HepG2 (cell line): ENCODE measurements at regions not wholly inside any gene's neighbourhood (a gene's known extent, or its start where the extent isn't known, plus 50 kb on each side); places are given as distances from the start of the nearest gene placed in this dataset.

ENCODE experiments used
- ATAC-seq: fragments of 200-7000 bp; cut with Tn5 transposase; 3 replicates; pipeline ENCODE4 v1.9.1; 2020; ENCODE audit warnings: mild to moderate bottlenecking, moderate library complexity
- BruUV-seq: library from RNA; stranded (reverse); fragments of 400-500 nt; replicated peaks from 2 replicates; lab custom pipeline; 2021; lab: Mats Ljungman, UMichigan
- CTCF ChIA-PET: fragments of 300-600 bp; formaldehyde crosslinking; extraction: SDS; loops from one replicate; lab custom pipeline; 2021; ENCODE audit warnings: low total read pairs, inconsistent platforms, low intra/inter-chr PET ratio; lab: Yijun Ruan, JAX
- POLR2A ChIA-PET: fragments of 350-600 bp; sonication (Branson Sonifier 250); formaldehyde crosslinking; loops from one replicate; lab custom pipeline; 2020; ENCODE audit warnings: antibody characterized with exemption, inconsistent platforms; lab: Yijun Ruan, JAX
- DNase-seq: peaks from one replicate; pipeline ENCODE4 v3.0.0-alpha.2; 2015; ENCODE audit warnings: low spot score
- FAIRE-seq: peaks from 3 replicates; lab custom pipeline; 2011; peaks lifted over from hg19 to GRCh38; lab: Jason Lieb, UNC
- H2AFZ ChIP-seq: one replicate; pipeline ENCODE4 v1.6.1; 2011; ENCODE audit warnings: low read length, inconsistent platforms
- H3K27ac ChIP-seq: fragments of 300-600 bp; 3 replicates; pipeline ENCODE4 v1.8.0; 2011; ENCODE audit warnings: mixed run types, mild to moderate bottlenecking, mixed read lengths, low read length, inconsistent platforms; ENCODE audit not compliant: insufficient read depth; ENCODE audit errors: extremely low read length
- H3K27me3 ChIP-seq, 2 experiments: fragments of 200-600 bp in 1 of 2; 2 replicates in 1 of 2; 3 replicates in 1 of 2; pipeline versions ENCODE4 v1.6.0 to v1.8.0; 2011; ENCODE audit warnings: low read length in 2 of 2, mild to moderate bottlenecking in 2 of 2, moderate library complexity in 2 of 2, inconsistent platforms in 1 of 2; ENCODE audit not compliant: insufficient read depth in 2 of 2, control insufficient read depth in 1 of 2
- H3K36me3 ChIP-seq, 2 experiments: fragments of 200-600 bp in 1 of 2; replicated peaks in 1 of 2; 2 replicates in 1 of 2; 3 replicates in 1 of 2; pipeline versions ENCODE4 v1.5.1 to v1.8.0; 2011; ENCODE audit warnings: low read length in 2 of 2, inconsistent platforms in 1 of 2; ENCODE audit not compliant: insufficient read depth in 2 of 2, control insufficient read depth in 1 of 2
- H3K4me1 ChIP-seq: 2 replicates; pipeline ENCODE4 v1.5.1; 2012; ENCODE audit warnings: low read length, inconsistent platforms; ENCODE audit not compliant: insufficient read depth
- H3K4me2 ChIP-seq: 2 replicates; pipeline ENCODE4 v1.6.0; 2011; ENCODE audit warnings: low read depth, low read length, inconsistent platforms
- H3K4me3 ChIP-seq, 3 experiments: fragments of 200-600 bp in 1 of 3; sonication (generic), shearing (Covaris generic) in 1 of 3; replicated peaks in 1 of 3; 2 replicates each; pipeline ENCODE4 v1.5.1; 2011 to 2016; ENCODE audit warnings: low read length in 3 of 3, inconsistent platforms in 2 of 3, low read depth in 2 of 3, mild to moderate bottlenecking in 2 of 3, control low read depth in 1 of 3, mixed read lengths in 1 of 3; ENCODE audit not compliant: insufficient read depth in 1 of 3
- H3K79me2 ChIP-seq: one replicate; pipeline ENCODE4 v1.6.1; 2011; ENCODE audit warnings: low read length, inconsistent platforms; ENCODE audit not compliant: insufficient read depth
- H3K9ac ChIP-seq: 2 replicates; pipeline ENCODE4 v1.6.0; 2011; ENCODE audit warnings: mild to moderate bottlenecking, low read depth, low read length, inconsistent platforms; ENCODE audit not compliant: insufficient read depth
- H3K9me3 ChIP-seq: 2 replicates; pipeline ENCODE4 v1.5.1; 2012; ENCODE audit warnings: mild to moderate bottlenecking, low read length
- H4K20me1 ChIP-seq: 2 replicates; pipeline ENCODE4 v1.6.0; 2011; ENCODE audit warnings: inconsistent platforms, mild to moderate bottlenecking, low read length, moderate library complexity; ENCODE audit not compliant: insufficient read depth
- CSRNP2 ChIP-seq: sonication (generic); formaldehyde crosslinking; conservative IDR thresholded peaks from 2 replicates; pipeline ENCODE4 v1.8.0; 2022; ENCODE audit warnings: low read depth, missing genetic modification reagents
- EED ChIP-seq: sonication (generic); formaldehyde crosslinking; IDR thresholded peaks from 2 replicates; pipeline ENCODE4 v1.5.0; 2020; ENCODE audit warnings: mild to moderate bottlenecking, missing genetic modification reagents
- ESRRA ChIP-seq: sonication (generic); formaldehyde crosslinking; IDR thresholded peaks from 2 replicates; pipeline ENCODE4 v1.5.1; 2020; ENCODE audit warnings: mild to moderate bottlenecking, low read depth, missing genetic modification reagents
- FOSL2 ChIP-seq: sonication (generic); formaldehyde crosslinking; IDR thresholded peaks from 2 replicates; pipeline ENCODE4 v1.4.0; 2020; ENCODE audit warnings: missing genetic modification reagents
- FOXJ3 ChIP-seq: sonication (generic); formaldehyde crosslinking; IDR thresholded peaks from 2 replicates; pipeline ENCODE4 v1.4.0; 2020; ENCODE audit warnings: missing genetic modification reagents, mild to moderate bottlenecking, borderline replicate concordance
- HMGXB4 ChIP-seq, 2 experiments: sonication (generic) in 1 of 2; formaldehyde crosslinking in 1 of 2; IDR thresholded peaks; 2 replicates each; pipeline versions ENCODE4 v1.4.0 to v1.6.1; 2018 to 2020; ENCODE audit warnings: missing genetic modification reagents in 2 of 2, borderline replicate concordance in 1 of 2, low read depth in 1 of 2, mild to moderate bottlenecking in 1 of 2, missing biosample characterization in 1 of 2
- HOMEZ ChIP-seq: IDR thresholded peaks from 2 replicates; pipeline ENCODE4 v1.6.1; 2016; ENCODE audit warnings: low read depth
- MAF1 ChIP-seq: sonication (generic); formaldehyde crosslinking; IDR thresholded peaks from 2 replicates; pipeline ENCODE4 v1.5.0; 2020; ENCODE audit warnings: missing genetic modification reagents, borderline replicate concordance
- RFX1 ChIP-seq: fragments of 450-650 bp; IDR thresholded peaks from 2 replicates; pipeline ENCODE4 v1.6.1; 2017
- SALL1 ChIP-seq: sonication (generic); formaldehyde crosslinking; IDR thresholded peaks from 2 replicates; pipeline ENCODE4 v1.8.0; 2022; ENCODE audit warnings: mild to moderate bottlenecking, missing genetic modification reagents
- SMARCE1 ChIP-seq: fragments of 450-650 bp; IDR thresholded peaks from 2 replicates; pipeline ENCODE4 v1.6.1; 2017; ENCODE audit warnings: borderline replicate concordance
- SMC3 ChIP-seq: IDR thresholded peaks from 2 replicates; pipeline ENCODE4 v1.6.1; 2011; ENCODE audit warnings: low read length, improper control_type of control experiment
- TAF1 ChIP-seq: sonication (generic); formaldehyde crosslinking; IDR thresholded peaks from 2 replicates; pipeline ENCODE4 v1.4.0; 2020; ENCODE audit warnings: missing genetic modification reagents
- YEATS4 ChIP-seq: sonication (generic); formaldehyde crosslinking; IDR thresholded peaks from 2 replicates; pipeline ENCODE4 v1.4.0; 2020; ENCODE audit warnings: missing genetic modification reagents, borderline replicate concordance
- ZNF724P ChIP-seq: sonication (generic); formaldehyde crosslinking; IDR thresholded peaks from 2 replicates; pipeline ENCODE4 v1.8.0; 2022; ENCODE audit warnings: missing genetic modification reagents, borderline replicate concordance
- ZNF768 ChIP-seq: sonication (generic); formaldehyde crosslinking; IDR thresholded peaks from 2 replicates; pipeline ENCODE4 v1.4.0; 2020; ENCODE audit warnings: missing genetic modification reagents
- in situ Hi-C: cut with HindIII; loops from 2 replicates; pipeline ENCODE4 v1.10.0; 2017; ENCODE audit warnings: low pct_unique_long_range_greater_than_20kb; ENCODE audit not compliant: extremely low pct_ligation_motif_present
- intact Hi-C: fragments of 100-400 bp; cut with micrococcal nuclease; formaldehyde crosslinking; loops from one replicate; pipeline ENCODE4 v1.10.0; 2022; ENCODE audit not compliant: unreplicated experiment

- intact Hi-C loops: no loop called here
- ATAC-seq: no peak
- Histone ChIP-seq H3K4me3 (no peak overlapping the region), H3K4me1 (no peaks in the 10 kb centered on the region), H3K27me3 (no peaks in the 10 kb centered on the region), H3K4me2 (no peak overlapping the region), H2AFZ (no peak overlapping the region), H3K9me3 (peaks cover 39% of the 10 kb centered on the region), H3K79me2 (no peaks in the 10 kb centered on the region), H3K9ac (no peak overlapping the region), H3K27ac (no peak overlapping the region), H4K20me1 (no peaks in the 10 kb centered on the region), H3K36me3 (no peaks in the 10 kb centered on the region)
- no TSS peak for BruUV-seq
- no peak for FAIRE-seq
- TF ChIP-seq CSRNP2 (no peak), YEATS4 (no peak), SMC3 (no peak), ZNF768 (no peak), ESRRA (CRISPR knock-in tag) (no peak), EED (CRISPR knock-in tag) (no peak)
- ChIA-PET POLR2A (no interaction called here), CTCF (no interaction called here)
- in situ Hi-C loops: no loop called here
- no peak for DNase-seq
These were observed 818.7 kb downstream of the PCDH7 start for GRCh38 chr4:31538877-31539276.

GRCh38 chr4:31539284-31540069 lies 819.3 kb downstream of the PCDH7 start:
- ChIA-PET CTCF (no interaction called here), POLR2A (no interaction called here)
- Histone ChIP-seq H3K4me3 (no peak overlapping the region), H3K4me2 (no peak overlapping the region), H3K9ac (no peak overlapping the region), H4K20me1 (no peaks in the 10 kb centered on the region), H3K79me2 (no peaks in the 10 kb centered on the region), H3K27me3 (no peaks in the 10 kb centered on the region), H3K4me1 (no peaks in the 10 kb centered on the region), H3K9me3 (peaks cover 41% of the 10 kb centered on the region), H2AFZ (no peak overlapping the region), H3K36me3 (no peaks in the 10 kb centered on the region), H3K27ac (no peak overlapping the region)
- FAIRE-seq (no peak), ATAC-seq (no peak), DNase-seq (no peak)
- in situ Hi-C loops: no loop called here
- intact Hi-C loops: no loop called here
- no TSS peak for BruUV-seq
- TF ChIP-seq TAF1 (CRISPR knock-in tag) (no peak), HMGXB4 (CRISPR knock-in tag; IDR thresholded peaks at IDR 0.05; ENCODE audit: borderline replicate concordance in 1 of 2, low read depth in 1 of 2) (no peak), FOXJ3 (no peak), HOMEZ (no peak), FOSL2 (no peak), ZNF724P (CRISPR knock-in tag) (no peak), SMARCE1 (no peak), SALL1 (no peak), MAF1 (CRISPR knock-in tag) (no peak), RFX1 (no peak)
